ENCODE measurements at regions not wholly inside any gene's neighbourhood (a gene's known extent, or its start where the extent isn't known, plus 50 kb on each side); places are given as distances from the start of the nearest gene placed in this dataset.

GRCh38 chr4:115920637-115921036 lies 807.2 kb upstream of the NDST4 start:
- H3K27me3 ChIP-seq: no peaks in the 10 kb centered on the region
- TF ChIP-seq CTCF (IDR thresholded peaks at IDR 0.05; ENCODE audit: low read depth, low read length): no peak
- H3K9me3 ChIP-seq (ENCODE audit: low read depth): no peaks in the 10 kb centered on the region
- DNase-seq (ENCODE audit: low read depth in 1 of 2, low spot score in 1 of 2): no peak
- no peaks in the 10 kb centered on the region for H3K4me1 ChIP-seq (ENCODE audit: low read depth)
- H3K4me3 ChIP-seq: no peak overlapping the region
- H3K36me3 ChIP-seq: no peaks in the 10 kb centered on the region
- H3K27ac ChIP-seq: no peak overlapping the region

GRCh38 chr4:115918149-115918548 lies 804.7 kb upstream of the NDST4 start:
- DNase-seq (ENCODE audit: low read depth in 1 of 2, low spot score in 1 of 2): no peak
- Histone ChIP-seq H3K27me3 (no peaks in the 10 kb centered on the region), H3K4me1 (ENCODE audit: low read depth) (peaks cover 14% of the 10 kb centered on the region), H3K4me3 (no peak overlapping the region), H3K36me3 (no peaks in the 10 kb centered on the region), H3K9me3 (ENCODE audit: low read depth) (no peaks in the 10 kb centered on the region), H3K27ac (no peak overlapping the region)
- no peak for TF ChIP-seq CTCF (IDR thresholded peaks at IDR 0.05; ENCODE audit: low read depth, low read length)

- no peak for DNase-seq (ENCODE audit: low read depth in 1 of 2, low spot score in 1 of 2)
- no peaks in the 10 kb centered on the region for H3K36me3 ChIP-seq
- H3K4me3 ChIP-seq: no peak overlapping the region
- TF ChIP-seq CTCF (IDR thresholded peaks at IDR 0.05; ENCODE audit: low read depth, low read length): no peak
- no peaks in the 10 kb centered on the region for H3K4me1 ChIP-seq (ENCODE audit: low read depth)
- no peak overlapping the region for H3K27ac ChIP-seq
- no peaks in the 10 kb centered on the region for H3K27me3 ChIP-seq
- no peaks in the 10 kb centered on the region for H3K9me3 ChIP-seq (ENCODE audit: low read depth)
These were observed 793.0 kb upstream of the NDST4 start for GRCh38 chr4:115906428-115906827.

GRCh38 chr4:115883847-115884246 lies 770.4 kb upstream of the NDST4 start:
- H3K27ac ChIP-seq: no peak overlapping the region
- no peak for DNase-seq (ENCODE audit: low read depth in 1 of 2, low spot score in 1 of 2)
- no peak overlapping the region for H3K4me3 ChIP-seq
- no peaks in the 10 kb centered on the region for H3K4me1 ChIP-seq (ENCODE audit: low read depth)
- no peaks in the 10 kb centered on the region for H3K36me3 ChIP-seq
- TF ChIP-seq CTCF (IDR thresholded peaks at IDR 0.05; ENCODE audit: low read depth, low read length): no peak
- no peaks in the 10 kb centered on the region for H3K27me3 ChIP-seq
- H3K9me3 ChIP-seq (ENCODE audit: low read depth): no peaks in the 10 kb centered on the region

- H3K4me3 ChIP-seq: no peak overlapping the region
- TF ChIP-seq CTCF (IDR thresholded peaks at IDR 0.05; ENCODE audit: low read depth, low read length): no peak
- H3K27me3 ChIP-seq: no peaks in the 10 kb centered on the region
- H3K4me1 ChIP-seq (ENCODE audit: low read depth): no peaks in the 10 kb centered on the region
- DNase-seq (ENCODE audit: low read depth in 1 of 2, low spot score in 1 of 2): no peak
- H3K36me3 ChIP-seq: no peaks in the 10 kb centered on the region
- no peaks in the 10 kb centered on the region for H3K9me3 ChIP-seq (ENCODE audit: low read depth)
- no peak overlapping the region for H3K27ac ChIP-seq
These were observed 769.8 kb upstream of the NDST4 start for GRCh38 chr4:115883231-115883630.

GRCh38 chr4:115873048-115873447 lies 759.6 kb upstream of the NDST4 start:
- Histone ChIP-seq H3K27ac (no peak overlapping the region), H3K27me3 (no peaks in the 10 kb centered on the region), H3K9me3 (ENCODE audit: low read depth) (no peaks in the 10 kb centered on the region), H3K4me1 (ENCODE audit: low read depth) (no peaks in the 10 kb centered on the region), H3K36me3 (no peaks in the 10 kb centered on the region), H3K4me3 (no peak overlapping the region)
- TF ChIP-seq CTCF (IDR thresholded peaks at IDR 0.05; ENCODE audit: low read depth, low read length): no peak
- DNase-seq (ENCODE audit: low read depth in 1 of 2, low spot score in 1 of 2): no peak
